ENCODE measurements at regions not wholly inside any gene's neighbourhood (a gene's known extent, or its start where the extent isn't known, plus 50 kb on each side); places are given as distances from the start of the nearest gene placed in this dataset.

DNA sequence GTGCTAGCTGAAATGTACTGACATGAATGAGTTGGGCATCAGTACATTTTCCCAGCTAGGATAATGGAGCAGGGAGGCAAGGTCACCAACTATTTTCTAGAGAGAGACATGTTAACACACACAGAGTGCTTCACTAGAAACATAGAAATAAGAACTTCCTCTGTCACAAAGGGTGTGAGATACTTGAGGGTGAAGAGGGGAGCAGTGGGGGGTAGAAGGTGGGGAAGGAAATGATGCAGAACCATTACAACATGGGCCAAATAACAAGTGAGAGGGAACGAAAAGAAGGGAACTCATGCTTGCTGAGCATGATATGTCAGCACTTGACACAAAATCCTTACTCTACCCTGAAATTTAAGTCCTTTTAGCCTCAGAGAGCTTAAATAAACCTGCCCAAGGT is 87.8 kb upstream of the RFC3 start:
- Histone ChIP-seq H3K4me1 (ENCODE audit: low read length) (peaks cover 48% of the 10 kb centered on the region), H4K20me1 (ENCODE audit: insufficient read depth, low read length) (no peaks in the 10 kb centered on the region), H3K79me2 (ENCODE audit: low read length) (no peaks in the 10 kb centered on the region), H3K9ac (ENCODE audit: low read length) (no peak overlapping the region), H3K4me2 (ENCODE audit: low read length) (peak overlapping the region; percentile 42), H3K4me3 (ENCODE audit: low read length) (no peak overlapping the region), H3K36me3 (replicated peaks; ENCODE audit: low read depth, low read length) (no peaks in the 10 kb centered on the region), H2AFZ (ENCODE audit: low read depth, low read length) (no peak overlapping the region), H3K9me3 (ENCODE audit: insufficient read depth, low read length) (no peaks in the 10 kb centered on the region), H3K27me3 (ENCODE audit: low read depth, low read length) (peaks cover 40% of the 10 kb centered on the region), H3K27ac (ENCODE audit: low read length) (no peak overlapping the region)
- TF ChIP-seq EZH2phosphoT487 (IDR thresholded peaks at IDR 0.05; ENCODE audit: low read depth) = no peak
- TF ChIP-seq, protein P1, sequence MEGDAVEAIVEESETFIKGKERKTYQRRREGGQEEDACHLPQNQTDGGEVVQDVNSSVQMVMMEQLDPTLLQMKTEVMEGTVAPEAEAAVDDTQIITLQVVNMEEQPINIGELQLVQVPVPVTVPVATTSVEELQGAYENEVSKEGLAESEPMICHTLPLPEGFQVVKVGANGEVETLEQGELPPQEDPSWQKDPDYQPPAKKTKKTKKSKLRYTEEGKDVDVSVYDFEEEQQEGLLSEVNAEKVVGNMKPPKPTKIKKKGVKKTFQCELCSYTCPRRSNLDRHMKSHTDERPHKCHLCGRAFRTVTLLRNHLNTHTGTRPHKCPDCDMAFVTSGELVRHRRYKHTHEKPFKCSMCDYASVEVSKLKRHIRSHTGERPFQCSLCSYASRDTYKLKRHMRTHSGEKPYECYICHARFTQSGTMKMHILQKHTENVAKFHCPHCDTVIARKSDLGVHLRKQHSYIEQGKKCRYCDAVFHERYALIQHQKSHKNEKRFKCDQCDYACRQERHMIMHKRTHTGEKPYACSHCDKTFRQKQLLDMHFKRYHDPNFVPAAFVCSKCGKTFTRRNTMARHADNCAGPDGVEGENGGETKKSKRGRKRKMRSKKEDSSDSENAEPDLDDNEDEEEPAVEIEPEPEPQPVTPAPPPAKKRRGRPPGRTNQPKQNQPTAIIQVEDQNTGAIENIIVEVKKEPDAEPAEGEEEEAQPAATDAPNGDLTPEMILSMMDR (IDR thresholded peaks at IDR 0.05; ENCODE audit: low read depth, low read length) = no peak

DNA sequence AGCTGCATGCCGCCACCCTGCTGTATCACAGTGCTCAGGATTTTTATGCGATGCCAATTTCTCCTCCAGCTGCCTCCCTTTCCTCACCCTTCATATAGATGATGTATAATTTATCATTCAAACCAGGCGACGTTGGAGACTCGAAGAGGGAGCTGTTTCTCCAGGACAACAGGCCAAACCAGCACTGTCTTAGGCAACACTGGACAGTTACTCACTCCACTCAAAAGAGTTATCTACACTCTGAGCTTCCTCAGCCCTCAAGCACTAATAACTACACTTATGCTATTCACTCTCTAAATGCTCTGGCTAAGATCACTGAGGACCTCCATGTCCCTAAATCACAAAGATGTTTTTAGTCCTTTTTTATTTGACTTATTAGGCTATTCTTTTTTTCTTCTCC is 87.3 kb upstream of the RFC3 start:
- Histone ChIP-seq H3K79me2 (ENCODE audit: low read length) (no peaks in the 10 kb centered on the region), H3K27ac (ENCODE audit: low read length) (no peak overlapping the region), H2AFZ (ENCODE audit: low read depth, low read length) (no peak overlapping the region), H3K9me3 (ENCODE audit: insufficient read depth, low read length) (no peaks in the 10 kb centered on the region), H3K4me2 (ENCODE audit: low read length) (peak overlapping the region; percentile 42), H3K36me3 (replicated peaks; ENCODE audit: low read depth, low read length) (no peaks in the 10 kb centered on the region), H3K4me1 (ENCODE audit: low read length) (peaks cover 48% of the 10 kb centered on the region), H3K27me3 (ENCODE audit: low read depth, low read length) (peaks cover 40% of the 10 kb centered on the region), H3K9ac (ENCODE audit: low read length) (no peak overlapping the region), H4K20me1 (ENCODE audit: insufficient read depth, low read length) (no peaks in the 10 kb centered on the region), H3K4me3 (ENCODE audit: low read length) (no peak overlapping the region)
- TF ChIP-seq, protein P1 (IDR thresholded peaks at IDR 0.05; ENCODE audit: low read depth, low read length) = no peak
- no peak for TF ChIP-seq EZH2phosphoT487 (IDR thresholded peaks at IDR 0.05; ENCODE audit: low read depth)

DNA sequence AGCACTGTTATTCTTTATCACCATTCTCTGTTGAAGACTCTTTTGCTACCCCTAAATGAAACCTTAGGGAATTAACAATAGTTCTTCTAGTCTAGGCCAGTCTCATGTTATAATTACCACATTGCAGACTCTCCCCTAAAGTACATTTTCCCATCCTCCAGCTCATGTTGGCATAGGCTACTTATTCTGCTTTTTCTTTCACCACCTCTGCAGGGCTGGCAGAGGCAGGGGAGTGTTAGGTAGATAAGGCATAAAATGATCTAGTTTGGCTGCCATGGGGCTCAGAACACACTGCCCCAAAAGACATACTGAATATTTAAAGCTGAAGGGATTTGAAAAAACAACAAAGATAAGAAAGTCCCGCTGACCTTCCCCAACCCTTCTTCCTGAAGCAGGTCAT is 82.7 kb upstream of the RFC3 start:
- Histone ChIP-seq H3K4me2 (ENCODE audit: low read length) (no peak overlapping the region), H3K36me3 (replicated peaks; ENCODE audit: low read depth, low read length) (no peaks in the 10 kb centered on the region), H3K4me1 (ENCODE audit: low read length) (peaks cover 14% of the 10 kb centered on the region), H3K9me3 (ENCODE audit: insufficient read depth, low read length) (no peaks in the 10 kb centered on the region), H4K20me1 (ENCODE audit: insufficient read depth, low read length) (no peaks in the 10 kb centered on the region), H2AFZ (ENCODE audit: low read depth, low read length) (no peak overlapping the region), H3K79me2 (ENCODE audit: low read length) (no peaks in the 10 kb centered on the region), H3K4me3 (ENCODE audit: low read length) (no peak overlapping the region), H3K27me3 (ENCODE audit: low read depth, low read length) (peaks cover 49% of the 10 kb centered on the region), H3K9ac (ENCODE audit: low read length) (no peak overlapping the region), H3K27ac (ENCODE audit: low read length) (no peak overlapping the region)
- TF ChIP-seq, protein P1 (IDR thresholded peaks at IDR 0.05; ENCODE audit: low read depth, low read length) = no peak
- no peak for TF ChIP-seq EZH2phosphoT487 (IDR thresholded peaks at IDR 0.05; ENCODE audit: low read depth)

DNA sequence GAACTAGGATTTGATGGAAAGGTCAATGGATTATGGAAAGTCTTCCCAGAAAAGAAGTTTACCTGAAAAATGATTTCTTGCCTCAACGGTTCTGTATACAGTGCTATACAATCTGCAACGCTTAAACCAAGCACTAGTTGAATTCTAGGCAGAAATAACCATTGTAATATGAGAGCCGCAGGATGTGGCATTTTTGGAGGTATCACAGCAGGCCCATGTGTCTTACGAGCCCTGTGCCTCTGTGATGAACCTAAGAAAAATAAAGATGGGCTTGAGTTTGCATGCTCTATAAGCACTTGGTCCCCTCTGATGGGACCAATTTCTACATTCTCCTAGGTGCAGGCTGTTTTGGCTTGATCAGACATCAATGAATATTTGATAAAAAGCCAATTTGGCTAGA is 78.7 kb upstream of the RFC3 start:
- no peak overlapping the region for H3K4me2 ChIP-seq (ENCODE audit: low read length)
- H3K4me3 ChIP-seq (ENCODE audit: low read length) = no peak overlapping the region
- H3K9ac ChIP-seq (ENCODE audit: low read length) = no peak overlapping the region
- H3K9me3 ChIP-seq (ENCODE audit: insufficient read depth, low read length) = no peaks in the 10 kb centered on the region
- peaks cover 15% of the 10 kb centered on the region for H3K4me1 ChIP-seq (ENCODE audit: low read length)
- TF ChIP-seq EZH2phosphoT487 (IDR thresholded peaks at IDR 0.05; ENCODE audit: low read depth) = no peak
- TF ChIP-seq, protein P1 (IDR thresholded peaks at IDR 0.05; ENCODE audit: low read depth, low read length) = no peak
- no peak overlapping the region for H2AFZ ChIP-seq (ENCODE audit: low read depth, low read length)
- H3K79me2 ChIP-seq (ENCODE audit: low read length) = no peaks in the 10 kb centered on the region
- H3K36me3 ChIP-seq (replicated peaks; ENCODE audit: low read depth, low read length) = no peaks in the 10 kb centered on the region
- H4K20me1 ChIP-seq (ENCODE audit: insufficient read depth, low read length) = no peaks in the 10 kb centered on the region
- H3K27ac ChIP-seq (ENCODE audit: low read length) = no peak overlapping the region
- H3K27me3 ChIP-seq (ENCODE audit: low read depth, low read length) = peaks cover 54% of the 10 kb centered on the region
